ENCODE measurements at regions not wholly inside any gene's neighbourhood (a gene's known extent, or its start where the extent isn't known, plus 50 kb on each side); places are given as distances from the start of the nearest gene placed in this dataset.

- TF ChIP-seq ZNF8 (CRISPR knock-in tag; IDR thresholded peaks at IDR 0.05) (no peak), SNAI2 (CRISPR knock-in tag; IDR thresholded peaks at IDR 0.05) (no peak), CSRNP3 (CRISPR knock-in tag; IDR thresholded peaks at IDR 0.05) (no peak), TOX (CRISPR knock-in tag; IDR thresholded peaks at IDR 0.05; ENCODE audit: borderline replicate concordance) (no peak), BACH2 (CRISPR knock-in tag; IDR thresholded peaks at IDR 0.05; ENCODE audit: borderline replicate concordance) (no peak), ZC3H10 (CRISPR knock-in tag; IDR thresholded peaks at IDR 0.05) (no peak), TSHZ2 (CRISPR knock-in tag; IDR thresholded peaks at IDR 0.05) (no peak), ESRRG (CRISPR knock-in tag; IDR thresholded peaks at IDR 0.05) (no peak), PATZ1 (CRISPR knock-in tag; IDR thresholded peaks at IDR 0.05; ENCODE audit: borderline replicate concordance) (no peak), ZNF565 (CRISPR knock-in tag; conservative IDR thresholded peaks at IDR 0.05; ENCODE audit: low read depth) (no peak), PPARA (CRISPR knock-in tag; IDR thresholded peaks at IDR 0.05; ENCODE audit: borderline replicate concordance) (no peak), ZNF70 (CRISPR knock-in tag; IDR thresholded peaks at IDR 0.05) (no peak), OSR1 (CRISPR knock-in tag; IDR thresholded peaks at IDR 0.05) (no peak), CREB5 (CRISPR knock-in tag; IDR thresholded peaks at IDR 0.05; ENCODE audit: low read depth) (no peak), POU6F1 (CRISPR knock-in tag; IDR thresholded peaks at IDR 0.05; ENCODE audit: borderline replicate concordance, low read depth) (no peak), TCF4 (CRISPR knock-in tag; IDR thresholded peaks at IDR 0.05; ENCODE audit: borderline replicate concordance) (no peak), ZFP30 (CRISPR knock-in tag; IDR thresholded peaks at IDR 0.05) (no peak)
- no peak for ATAC-seq
Observed at GRCh38 chr5:10056228-10056760, 193.4 kb downstream of the ATPSCKMT start.

- ATAC-seq: no peak
Observed at GRCh38 chr5:10049858-10050455, 199.7 kb downstream of the ATPSCKMT start.

More at GRCh38 chr5:10049858-10050455, 199.7 kb downstream of the ATPSCKMT start:
- TF ChIP-seq ISL1 (CRISPR knock-in tag; IDR thresholded peaks at IDR 0.05) (peak; percentile 95), CSRNP3 (CRISPR knock-in tag; IDR thresholded peaks at IDR 0.05) (0 out of 2 replicates have a peak, but pooled peaks have one; percentile 24), SNAI2 (CRISPR knock-in tag; IDR thresholded peaks at IDR 0.05) (no peak)

All from SK-N-SH treated with all-trans-retinoic acid at 6 μM for 48 hours (cell line).